ENCODE measurements at regions not wholly inside any gene's neighbourhood (a gene's known extent, or its start where the extent isn't known, plus 50 kb on each side); places are given as distances from the start of the nearest gene placed in this dataset.

DNA sequence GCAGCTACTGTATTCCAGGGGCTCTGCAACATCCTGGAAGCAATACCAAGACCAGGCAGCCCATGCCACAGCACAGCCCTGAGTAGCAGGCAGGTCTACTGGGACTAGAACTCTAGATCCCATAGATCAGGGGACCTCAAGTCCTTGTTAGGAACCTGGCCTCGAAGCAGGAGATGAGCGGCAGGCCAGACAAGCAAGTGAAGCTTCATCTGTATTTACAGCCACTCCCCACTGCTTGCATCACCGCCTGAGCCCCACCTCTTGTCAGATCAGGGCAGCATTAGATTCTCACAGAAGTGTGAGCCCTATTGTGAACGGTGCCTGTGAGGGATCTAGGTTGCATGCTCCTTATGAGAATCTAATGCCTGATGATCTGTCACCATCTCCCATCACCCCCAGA is 295.7 kb upstream of the TNRC6C start:
- Mint-ChIP-seq H3K27ac (no peak overlapping the region), H3K27me3 (peaks cover 10% of the 10 kb centered on the region), H3K4me1 (ENCODE audit: unreplicated experiment) (peaks cover 11% of the 10 kb centered on the region), H3K4me3 (no peak overlapping the region), H3K9me3 (no peaks in the 10 kb centered on the region), H3K36me3 (no peaks in the 10 kb centered on the region)
- TF ChIP-seq, protein P1, sequence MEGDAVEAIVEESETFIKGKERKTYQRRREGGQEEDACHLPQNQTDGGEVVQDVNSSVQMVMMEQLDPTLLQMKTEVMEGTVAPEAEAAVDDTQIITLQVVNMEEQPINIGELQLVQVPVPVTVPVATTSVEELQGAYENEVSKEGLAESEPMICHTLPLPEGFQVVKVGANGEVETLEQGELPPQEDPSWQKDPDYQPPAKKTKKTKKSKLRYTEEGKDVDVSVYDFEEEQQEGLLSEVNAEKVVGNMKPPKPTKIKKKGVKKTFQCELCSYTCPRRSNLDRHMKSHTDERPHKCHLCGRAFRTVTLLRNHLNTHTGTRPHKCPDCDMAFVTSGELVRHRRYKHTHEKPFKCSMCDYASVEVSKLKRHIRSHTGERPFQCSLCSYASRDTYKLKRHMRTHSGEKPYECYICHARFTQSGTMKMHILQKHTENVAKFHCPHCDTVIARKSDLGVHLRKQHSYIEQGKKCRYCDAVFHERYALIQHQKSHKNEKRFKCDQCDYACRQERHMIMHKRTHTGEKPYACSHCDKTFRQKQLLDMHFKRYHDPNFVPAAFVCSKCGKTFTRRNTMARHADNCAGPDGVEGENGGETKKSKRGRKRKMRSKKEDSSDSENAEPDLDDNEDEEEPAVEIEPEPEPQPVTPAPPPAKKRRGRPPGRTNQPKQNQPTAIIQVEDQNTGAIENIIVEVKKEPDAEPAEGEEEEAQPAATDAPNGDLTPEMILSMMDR (conservative IDR thresholded peaks at IDR 0.05) = no peak
- no peak for DNase-seq (ENCODE audit: extremely low spot score, unreplicated experiment)

DNA sequence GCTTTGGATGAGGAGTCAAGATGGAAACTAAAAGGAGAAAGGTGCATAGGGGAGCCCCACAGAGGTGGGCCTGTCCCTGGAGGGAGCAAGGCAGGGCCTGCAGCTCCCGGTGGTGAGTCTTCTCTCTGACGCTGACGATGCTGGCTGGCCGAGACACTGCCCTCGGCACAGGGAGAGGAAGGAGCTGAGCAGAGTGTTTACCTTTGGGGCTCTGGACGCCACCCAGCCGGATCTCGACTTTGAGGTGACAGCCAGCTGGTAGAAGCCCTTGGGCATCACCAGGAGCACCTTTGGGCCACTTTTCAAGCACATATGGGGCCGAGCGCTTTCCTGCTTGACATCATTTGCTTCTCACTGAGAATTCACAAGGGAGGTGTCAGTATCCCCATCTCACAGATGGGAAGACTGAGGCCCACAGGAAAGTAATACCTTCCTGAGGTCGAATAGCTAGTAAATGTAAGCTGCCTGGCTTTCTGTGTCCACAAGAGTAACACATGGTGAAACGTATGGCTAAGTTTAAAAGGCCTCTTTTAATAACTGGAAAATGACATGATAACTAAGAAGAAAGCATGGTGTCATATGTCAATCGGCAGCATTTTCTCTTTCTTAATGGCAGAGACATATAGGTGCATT is 294.3 kb upstream of the TNRC6C start:
- peaks cover 11% of the 10 kb centered on the region for H3K4me1 Mint-ChIP-seq (ENCODE audit: unreplicated experiment)
- TF ChIP-seq, protein P1 (conservative IDR thresholded peaks at IDR 0.05) = no peak
- H3K27me3 Mint-ChIP-seq = peaks cover 10% of the 10 kb centered on the region
- DNase-seq (ENCODE audit: extremely low spot score, unreplicated experiment) = no peak
- H3K36me3 Mint-ChIP-seq = no peaks in the 10 kb centered on the region
- no peak overlapping the region for H3K4me3 Mint-ChIP-seq
- H3K9me3 Mint-ChIP-seq = peaks cover 10% of the 10 kb centered on the region
- no peak overlapping the region for H3K27ac Mint-ChIP-seq

DNA sequence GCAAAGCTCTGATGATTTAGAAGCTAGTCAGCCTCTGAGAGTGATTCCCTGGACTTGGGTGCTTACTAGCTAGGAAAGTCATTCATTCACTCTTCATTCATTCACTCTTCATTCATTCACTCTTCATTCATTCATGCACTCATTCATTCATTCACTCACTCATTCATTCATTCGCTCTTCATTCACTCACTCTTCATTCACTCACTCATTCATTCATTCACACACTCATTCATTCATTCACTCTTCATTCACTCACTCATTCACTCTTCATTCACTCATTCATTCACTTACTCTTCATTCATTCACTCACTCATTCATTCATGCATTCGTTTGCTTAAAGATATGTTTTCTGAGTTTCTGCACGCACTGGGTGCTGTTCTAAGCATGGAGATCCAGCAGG is 292.7 kb upstream of the TNRC6C start:
- H3K27me3 Mint-ChIP-seq = peaks cover 4% of the 10 kb centered on the region

DNA sequence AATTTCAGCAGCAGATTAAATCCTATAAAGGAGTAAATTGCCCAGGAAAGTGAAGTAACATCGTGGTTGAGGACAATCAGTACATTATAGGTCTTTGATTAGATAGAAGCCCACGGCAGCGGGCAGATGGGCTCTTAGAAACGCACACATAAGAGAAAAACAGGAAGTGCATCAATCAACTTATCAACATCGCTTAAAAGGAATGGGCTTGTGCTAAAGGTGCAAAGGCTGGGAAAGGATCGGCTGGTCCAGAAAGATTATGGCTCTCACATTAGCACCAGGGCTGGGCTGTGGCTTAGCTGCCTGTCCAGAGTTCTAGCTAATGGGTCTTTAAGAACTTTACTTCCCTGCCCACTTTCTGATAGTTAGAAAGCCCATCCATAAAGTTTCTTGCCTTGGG is 292.0 kb upstream of the TNRC6C start:
- H3K27ac Mint-ChIP-seq = no peak overlapping the region
- no peak overlapping the region for H3K4me3 Mint-ChIP-seq
- peaks cover 11% of the 10 kb centered on the region for H3K4me1 Mint-ChIP-seq (ENCODE audit: unreplicated experiment)
- H3K27me3 Mint-ChIP-seq = peaks cover 4% of the 10 kb centered on the region
- TF ChIP-seq, protein P1 (conservative IDR thresholded peaks at IDR 0.05) = no peak
- H3K36me3 Mint-ChIP-seq = no peaks in the 10 kb centered on the region
- no peak for DNase-seq (ENCODE audit: extremely low spot score, unreplicated experiment)
- peaks cover 10% of the 10 kb centered on the region for H3K9me3 Mint-ChIP-seq

More for the DNA sequence above, 292.7 kb upstream of the TNRC6C start:
- Mint-ChIP-seq H3K36me3 (no peaks in the 10 kb centered on the region), H3K27ac (no peak overlapping the region), H3K9me3 (peaks cover 10% of the 10 kb centered on the region), H3K4me3 (no peak overlapping the region), H3K4me1 (ENCODE audit: unreplicated experiment) (peaks cover 11% of the 10 kb centered on the region)
- DNase-seq (ENCODE audit: extremely low spot score, unreplicated experiment) = no peak
- TF ChIP-seq, protein P1 (conservative IDR thresholded peaks at IDR 0.05) = no peak

DNA sequence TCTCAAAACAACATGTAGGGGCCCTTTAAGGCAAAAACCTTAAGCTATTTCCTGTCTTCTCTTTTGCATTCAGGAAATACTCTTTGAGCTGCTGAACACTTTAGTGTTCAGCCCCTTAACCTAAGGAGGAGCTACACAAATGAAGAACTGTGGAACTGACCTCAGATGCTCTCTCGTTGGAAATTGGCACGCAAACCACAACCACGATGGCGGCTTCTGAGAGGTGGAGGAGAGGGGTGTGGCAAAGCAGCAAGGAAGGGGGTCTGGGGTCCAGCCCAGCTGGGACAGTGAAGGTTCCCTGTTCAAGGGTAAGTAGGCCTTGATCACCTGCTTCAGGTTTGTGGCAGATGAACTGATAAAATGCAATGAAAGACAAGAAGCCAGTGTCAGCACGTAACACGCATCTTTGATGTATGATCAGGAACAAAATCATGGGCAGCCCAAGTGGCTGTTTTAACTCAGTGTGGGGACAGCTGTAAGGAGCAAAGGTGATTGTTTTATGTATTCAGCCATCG is 291.6 kb upstream of the TNRC6C start:
- Mint-ChIP-seq H3K27ac (no peak overlapping the region), H3K9me3 (peaks cover 10% of the 10 kb centered on the region)
- TF ChIP-seq, protein P1 (conservative IDR thresholded peaks at IDR 0.05) = no peak

More for the DNA sequence above, 291.6 kb upstream of the TNRC6C start:
- H3K4me3 Mint-ChIP-seq = no peak overlapping the region
- H3K27me3 Mint-ChIP-seq = peaks cover 4% of the 10 kb centered on the region
- no peak for DNase-seq (ENCODE audit: extremely low spot score, unreplicated experiment)
- H3K36me3 Mint-ChIP-seq = no peaks in the 10 kb centered on the region
- H3K4me1 Mint-ChIP-seq (ENCODE audit: unreplicated experiment) = peaks cover 11% of the 10 kb centered on the region
